Naive thymus-derived CD4-positive, alpha-beta T cell (primary cell): ENCODE measurements at regions not wholly inside any gene's neighbourhood (a gene's known extent, or its start where the extent isn't known, plus 50 kb on each side); places are given as distances from the start of the nearest gene placed in this dataset.

ENCODE experiments used
- ATAC-seq: fragments of 150-1000 bp; cut with Tn5 transposase; 2 replicates; pipeline ENCODE4 v1.10.0; 2021; ENCODE audit warnings: mild to moderate bottlenecking, moderate library complexity
- CTCF ChIA-PET: fragments of 350-600 bp; sonication (Branson Sonifier 250); formaldehyde crosslinking; loops from one replicate; lab custom pipeline; 2021; ENCODE audit warnings: antibody characterized with exemption; lab: Charles Lee
- POLR2A ChIA-PET: fragments of 350-600 bp; sonication (Branson Sonifier 250); formaldehyde crosslinking; loops from one replicate; lab custom pipeline; 2021; ENCODE audit warnings: antibody characterized with exemption, inconsistent platforms; lab: Charles Lee
- DNase-seq, 9 donors: peaks; one replicate each; pipeline versions ENCODE4 v3.0.0 to v3.0.0-alpha.2; 2020 to 2022; ENCODE audit warnings: mixed read lengths in 1 of 9
- H3K27ac ChIP-seq: one replicate; pipeline ENCODE4 v1.7.0; 2013; ENCODE audit warnings: mild to moderate bottlenecking, low read depth, low read length, moderate library complexity
- H3K27me3 ChIP-seq, 2 donors: one replicate each; pipeline ENCODE4 v1.7.0; 2013; ENCODE audit warnings: low read length in 2 of 2, mild to moderate bottlenecking in 2 of 2, moderate library complexity in 2 of 2; ENCODE audit not compliant: control insufficient read depth in 2 of 2, insufficient read depth in 2 of 2
- H3K36me3 ChIP-seq, 3 experiments: 1 replicate in 2 of 3; 2 replicates in 1 of 3; pipeline ENCODE4 v1.7.0; 2013; ENCODE audit warnings: low read length in 3 of 3, mild to moderate bottlenecking in 3 of 3, moderate library complexity in 1 of 3; ENCODE audit not compliant: insufficient read depth in 3 of 3, control insufficient read depth in 2 of 3
- H3K4me1 ChIP-seq, 2 donors: one replicate each; pipeline ENCODE4 v1.7.0; 2013; ENCODE audit warnings: low read length in 2 of 2, mild to moderate bottlenecking in 2 of 2, moderate library complexity in 1 of 2; ENCODE audit not compliant: control insufficient read depth in 2 of 2, insufficient read depth in 2 of 2
- H3K4me3 ChIP-seq: 2 replicates; pipeline ENCODE4 v1.7.0; 2013; ENCODE audit warnings: mild to moderate bottlenecking, low read length
- H3K9me3 ChIP-seq, 3 experiments: 1 replicate in 2 of 3; 2 replicates in 1 of 3; pipeline ENCODE4 v1.7.0; 2013; ENCODE audit warnings: low read length in 3 of 3; ENCODE audit not compliant: control insufficient read depth in 2 of 3
- H3K27ac Mint-ChIP-seq, 9 donors: one replicate each; pipeline ENCODE4 v1.8.0; 2020 to 2022; ENCODE audit warnings: mixed read lengths in 9 of 9, mild to moderate bottlenecking in 8 of 9, moderate library complexity in 5 of 9, inconsistent platforms in 2 of 9
- H3K27me3 Mint-ChIP-seq, 5 donors: one replicate each; pipeline ENCODE4 v1.8.0; 2021 to 2022; ENCODE audit warnings: mixed read lengths in 5 of 5, mild to moderate bottlenecking in 1 of 5
- H3K36me3 Mint-ChIP-seq, 5 donors: one replicate each; pipeline ENCODE4 v1.8.0; 2020 to 2022; ENCODE audit warnings: mixed read lengths in 5 of 5, mild to moderate bottlenecking in 3 of 5, inconsistent platforms in 1 of 5
- H3K4me1 Mint-ChIP-seq, 7 donors: one replicate each; pipeline ENCODE4 v1.8.0; 2020 to 2022; ENCODE audit warnings: mixed read lengths in 7 of 7, mild to moderate bottlenecking in 3 of 7, inconsistent platforms in 1 of 7
- H3K4me3 Mint-ChIP-seq, 10 donors: one replicate each; pipeline ENCODE4 v1.8.0; 2020 to 2022; ENCODE audit warnings: mild to moderate bottlenecking in 10 of 10, mixed read lengths in 10 of 10, moderate library complexity in 6 of 10, inconsistent platforms in 2 of 10
- H3K9me3 Mint-ChIP-seq, 11 donors: one replicate each; pipeline ENCODE4 v1.8.0; 2020 to 2022; ENCODE audit warnings: mixed read lengths in 11 of 11, mild to moderate bottlenecking in 4 of 11, inconsistent platforms in 1 of 11, moderate library complexity in 1 of 11
- intact Hi-C, 2 donors: fragments of 100-400 bp; cut with micrococcal nuclease; formaldehyde crosslinking; loops; one replicate each; pipeline ENCODE4 v1.15.1; 2023

DNA sequence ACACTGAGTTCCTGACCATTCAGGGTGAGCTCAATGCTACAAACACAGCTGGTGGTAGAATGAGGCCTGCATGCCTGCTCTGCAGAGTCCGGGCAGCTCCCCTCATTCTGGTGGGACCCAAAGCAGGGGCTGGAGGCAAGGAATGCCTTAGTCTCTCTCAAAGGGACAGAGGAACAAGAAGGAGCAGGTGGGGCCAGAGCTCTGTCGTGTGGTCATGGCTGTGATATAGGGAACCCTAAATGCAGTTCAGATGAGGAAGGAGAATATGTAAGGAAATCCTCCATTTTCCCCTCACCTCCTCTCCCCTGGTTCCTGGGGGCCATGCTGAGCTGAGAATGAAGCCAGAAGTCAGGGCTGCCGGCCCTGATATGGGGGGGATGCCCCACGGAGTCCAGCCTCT is 334.3 kb downstream of the CYP26B1 start:
- ATAC-seq (peak; percentile 24), DNase-seq (no peak)
- Histone ChIP-seq H3K9me3 (no peaks in the 10 kb centered on the region), H3K27ac (no peak overlapping the region), H3K27me3 (no peaks in the 10 kb centered on the region), H3K4me3 (no peak overlapping the region), H3K4me1 (no peaks in the 10 kb centered on the region), H3K36me3 (no peaks in the 10 kb centered on the region)
- intact Hi-C loops = no loop called here
- Mint-ChIP-seq H3K36me3 (no peaks in the 10 kb centered on the region), H3K4me1 (no peaks in the 10 kb centered on the region), H3K4me3 (no peak overlapping the region), H3K27me3 (peaks cover 0 to 19% (median 11%) of the 10 kb centered on the region in 5 donors), H3K9me3 (peaks cover 0 to 3% (median 0%) of the 10 kb centered on the region in 11 donors), H3K27ac (no peak overlapping the region)
- CTCF ChIA-PET = no interaction called here
- POLR2A ChIA-PET = no interaction called here

DNA sequence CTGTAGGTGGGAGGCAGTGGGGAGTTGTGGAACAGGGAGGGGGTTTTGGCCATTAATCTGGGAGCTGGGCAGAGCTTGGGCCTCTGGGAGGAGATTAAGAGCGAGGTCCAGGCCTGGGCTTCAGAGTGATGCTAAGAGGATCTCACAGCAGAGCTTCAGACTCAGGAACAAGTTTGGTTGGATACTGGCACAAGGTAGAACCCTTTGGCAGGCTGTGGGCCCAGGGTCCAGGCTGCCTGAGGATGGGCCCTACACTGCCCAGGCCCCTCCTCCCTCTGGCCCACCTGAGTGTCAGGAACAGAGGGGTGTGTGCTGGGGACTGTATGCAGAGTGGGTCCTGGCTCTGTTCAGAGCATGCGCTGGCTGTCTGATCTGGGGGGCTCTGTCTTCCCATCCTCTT is 334.9 kb downstream of the CYP26B1 start:
- H3K4me3 Mint-ChIP-seq = no peak overlapping the region
- peaks cover 0 to 3% (median 0%) of the 10 kb centered on the region in 11 donors for H3K9me3 Mint-ChIP-seq
- no peak overlapping the region for H3K27ac ChIP-seq
- H3K4me1 ChIP-seq = no peaks in the 10 kb centered on the region
- H3K9me3 ChIP-seq = no peaks in the 10 kb centered on the region
- no peak overlapping the region for H3K4me3 ChIP-seq
- DNase-seq (no peak), ATAC-seq (peak; percentile 17)
- H3K27me3 ChIP-seq = no peaks in the 10 kb centered on the region
- no peaks in the 10 kb centered on the region for H3K36me3 Mint-ChIP-seq
- peaks cover 0 to 19% (median 11%) of the 10 kb centered on the region in 5 donors for H3K27me3 Mint-ChIP-seq
- no peak overlapping the region for H3K27ac Mint-ChIP-seq
- H3K4me1 Mint-ChIP-seq = no peaks in the 10 kb centered on the region
- ChIA-PET CTCF (no interaction called here), POLR2A (no interaction called here)
- intact Hi-C loops = no loop called here
- H3K36me3 ChIP-seq = no peaks in the 10 kb centered on the region

DNA sequence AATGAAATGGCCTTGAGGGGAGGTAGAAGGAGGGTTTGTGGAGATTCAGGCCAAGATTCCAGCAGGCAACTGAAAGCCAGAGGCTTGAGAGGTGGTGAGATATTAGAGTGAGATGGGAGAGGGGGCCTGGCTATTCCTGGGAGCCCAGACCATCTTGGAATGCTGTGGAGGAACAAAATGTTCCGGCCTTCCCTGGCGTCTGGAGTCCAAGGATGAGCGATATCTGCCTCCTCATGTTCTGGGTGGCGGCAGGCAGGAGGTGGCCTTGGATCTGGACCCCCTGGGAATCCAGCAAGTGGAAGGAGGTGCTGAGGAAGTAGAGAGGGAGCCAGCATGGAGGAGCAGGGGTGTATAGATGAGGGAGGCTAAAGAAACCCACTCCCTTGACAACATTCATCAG is 335.9 kb downstream of the CYP26B1 start:
- Histone ChIP-seq H3K4me1 (no peaks in the 10 kb centered on the region), H3K27ac (no peak overlapping the region), H3K27me3 (no peaks in the 10 kb centered on the region), H3K9me3 (no peaks in the 10 kb centered on the region), H3K36me3 (no peaks in the 10 kb centered on the region), H3K4me3 (no peak overlapping the region)
- Mint-ChIP-seq H3K9me3 (peaks cover 0 to 3% (median 0%) of the 10 kb centered on the region in 11 donors), H3K4me1 (no peaks in the 10 kb centered on the region), H3K36me3 (no peaks in the 10 kb centered on the region), H3K4me3 (no peak overlapping the region), H3K27me3 (peaks cover 0 to 19% (median 11%) of the 10 kb centered on the region in 5 donors), H3K27ac (no peak overlapping the region)
- DNase-seq = no peak
- ChIA-PET POLR2A (no interaction called here), CTCF (no interaction called here)
- intact Hi-C loops = no loop called here
- ATAC-seq = no peak

DNA sequence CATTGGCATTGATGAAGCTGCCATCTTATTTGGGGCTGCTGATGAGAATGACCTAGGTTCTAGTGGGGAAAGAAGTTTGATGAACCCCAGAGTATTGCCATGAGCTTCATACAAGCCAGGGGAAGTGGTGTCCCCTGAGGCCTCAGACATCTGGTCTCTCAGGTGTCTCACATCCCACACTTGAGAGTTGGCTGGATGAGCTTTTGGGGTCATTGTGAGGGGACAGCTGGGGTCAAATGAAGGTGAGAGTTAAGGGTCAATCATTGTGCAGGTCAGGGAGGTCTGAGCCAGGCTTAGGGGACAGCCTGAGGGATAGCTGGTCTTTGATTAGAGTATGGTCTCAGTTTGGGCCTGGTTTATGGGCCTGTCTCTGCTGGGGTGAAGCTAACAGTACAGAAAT is 336.5 kb downstream of the CYP26B1 start:
- peaks cover 0 to 3% (median 0%) of the 10 kb centered on the region in 11 donors for H3K9me3 Mint-ChIP-seq
- H3K4me1 Mint-ChIP-seq = no peaks in the 10 kb centered on the region
- POLR2A ChIA-PET = no interaction called here
- peaks cover 0 to 14% (median 7%) of the 10 kb centered on the region in 5 donors for H3K27me3 Mint-ChIP-seq
- Histone ChIP-seq H3K27ac (no peak overlapping the region), H3K36me3 (no peaks in the 10 kb centered on the region), H3K4me3 (no peak overlapping the region), H3K4me1 (no peaks in the 10 kb centered on the region), H3K27me3 (no peaks in the 10 kb centered on the region), H3K9me3 (no peaks in the 10 kb centered on the region)
- intact Hi-C loops = no loop called here
- CTCF ChIA-PET = interaction anchor here (0.9 kb wide), 1 partner anchor 9 kb away, joined by 3 read pairs; no protein-coding TSS in a partner anchor
- DNase-seq (no peak), ATAC-seq (no peak)
- H3K27ac Mint-ChIP-seq = no peak overlapping the region
- no peak overlapping the region for H3K4me3 Mint-ChIP-seq
- no peaks in the 10 kb centered on the region for H3K36me3 Mint-ChIP-seq

DNA sequence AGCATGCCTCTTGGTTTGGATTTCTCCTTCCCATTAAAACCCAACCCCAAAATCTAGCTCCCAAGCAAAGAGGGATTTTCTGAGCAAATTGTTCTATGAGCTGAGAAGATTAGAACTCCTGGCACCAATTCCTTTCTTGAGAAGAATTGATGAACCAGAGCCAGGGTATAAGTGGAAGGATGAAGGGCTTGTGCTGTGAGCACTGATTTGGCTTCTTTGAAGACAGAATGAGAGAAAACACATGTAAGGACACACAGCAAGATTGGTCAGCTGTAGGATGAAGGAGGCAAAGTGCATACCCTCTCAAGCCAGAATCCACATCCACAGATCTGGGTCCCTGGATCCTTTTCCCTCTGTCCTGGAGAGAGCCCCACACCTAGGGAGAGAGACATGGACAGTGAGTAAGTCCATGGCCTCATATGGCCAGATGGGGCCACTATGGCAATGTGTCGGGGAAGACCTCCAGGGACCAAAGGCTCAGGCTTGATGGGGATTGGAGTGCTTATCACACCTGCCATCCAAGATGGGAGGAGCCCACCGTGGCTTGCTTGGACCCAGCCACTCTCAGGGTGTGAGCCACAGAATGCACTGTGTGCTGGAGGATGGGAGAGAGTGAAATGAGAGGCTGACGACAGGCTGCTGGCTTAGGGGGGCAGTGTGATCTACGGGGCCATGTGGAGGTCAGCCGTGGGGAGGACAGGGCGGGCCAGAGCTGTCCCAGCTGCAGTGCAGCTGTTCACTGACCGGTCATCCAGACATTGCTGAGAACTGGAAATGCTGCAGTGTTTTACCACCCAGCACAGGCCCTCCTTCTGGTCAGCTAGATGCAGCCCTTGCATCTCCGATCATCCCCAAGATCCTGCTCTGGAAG is 339.8 kb downstream of the CYP26B1 start:
- peaks cover 0 to 8% (median 1%) of the 10 kb centered on the region in 5 donors for H3K27me3 Mint-ChIP-seq
- no peak overlapping the region for H3K27ac ChIP-seq
- H3K4me1 ChIP-seq = no peaks in the 10 kb centered on the region
- ATAC-seq (no peak), DNase-seq (no peak)
- no peaks in the 10 kb centered on the region for H3K36me3 ChIP-seq
- H3K4me1 Mint-ChIP-seq = no peaks in the 10 kb centered on the region
- ChIA-PET CTCF (interaction anchor here (0.7 kb wide), 1 partner anchor 10 kb away, joined by 3 read pairs; no protein-coding TSS in a partner anchor), POLR2A (no interaction called here)
- H3K27me3 ChIP-seq = no peaks in the 10 kb centered on the region
- H3K9me3 Mint-ChIP-seq = peaks cover 0 to 1% (median 0%) of the 10 kb centered on the region in 11 donors
- no peak overlapping the region for H3K27ac Mint-ChIP-seq
- H3K36me3 Mint-ChIP-seq = no peaks in the 10 kb centered on the region
- no peaks in the 10 kb centered on the region for H3K9me3 ChIP-seq
- no peak overlapping the region for H3K4me3 ChIP-seq
- H3K4me3 Mint-ChIP-seq = no peak overlapping the region
- intact Hi-C loops = no loop called here

DNA sequence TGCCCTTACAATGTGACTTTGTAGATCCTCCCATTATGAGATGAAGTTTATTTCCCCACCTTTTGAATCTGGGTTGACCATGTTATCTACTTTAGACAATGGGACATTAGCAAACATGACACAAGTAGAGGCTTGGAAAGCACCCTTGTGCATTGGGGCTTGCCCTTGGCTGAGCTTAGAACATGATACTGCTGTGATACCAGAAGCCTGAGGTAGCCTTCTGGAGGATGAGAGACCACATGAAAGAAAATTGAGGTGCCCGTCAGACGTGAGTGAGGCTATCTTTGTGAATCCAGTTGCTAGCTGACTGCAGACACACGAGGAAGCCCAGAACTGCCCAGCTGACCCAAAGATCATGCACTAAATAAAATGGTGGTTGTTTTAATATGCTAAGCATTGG is 341.2 kb downstream of the CYP26B1 start:
- H3K27me3 Mint-ChIP-seq = peaks cover 0 to 14% (median 9%) of the 10 kb centered on the region in 5 donors
- no peak for ATAC-seq
- Histone ChIP-seq H3K4me3 (no peak overlapping the region), H3K9me3 (no peaks in the 10 kb centered on the region), H3K27ac (no peak overlapping the region), H3K36me3 (no peaks in the 10 kb centered on the region), H3K4me1 (no peaks in the 10 kb centered on the region), H3K27me3 (no peaks in the 10 kb centered on the region)
- CTCF ChIA-PET = no interaction called here
- peaks cover 0 to 1% (median 0%) of the 10 kb centered on the region in 11 donors for H3K9me3 Mint-ChIP-seq
- DNase-seq = no peak
- H3K36me3 Mint-ChIP-seq = no peaks in the 10 kb centered on the region
- intact Hi-C loops = no loop called here
- POLR2A ChIA-PET = no interaction called here
- no peaks in the 10 kb centered on the region for H3K4me1 Mint-ChIP-seq
- no peak overlapping the region for H3K27ac Mint-ChIP-seq
- no peak overlapping the region for H3K4me3 Mint-ChIP-seq

DNA sequence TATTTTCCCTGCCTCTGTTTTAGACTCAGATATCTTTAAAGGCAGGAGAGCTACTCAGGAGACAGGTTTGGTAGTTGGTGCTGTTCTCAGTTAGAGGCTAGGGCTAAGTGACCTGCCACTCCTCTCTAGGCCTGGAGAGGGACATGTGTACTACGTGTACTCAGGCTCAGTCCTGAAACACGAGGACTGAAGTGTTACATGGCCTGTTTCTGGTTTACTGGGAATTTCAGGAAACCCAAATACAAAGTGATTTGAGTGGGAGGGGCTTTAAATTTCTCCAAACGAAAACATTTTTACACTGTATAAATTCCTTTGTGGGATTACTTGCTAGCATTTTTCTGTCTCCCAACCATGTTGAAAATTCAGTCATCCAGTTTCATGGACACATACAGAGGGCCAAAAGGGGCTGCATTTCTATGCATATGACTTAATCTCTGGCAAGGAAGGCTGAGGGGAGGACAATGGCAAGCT is 343.3 kb downstream of the CYP26B1 start:
- ChIA-PET POLR2A (no interaction called here), CTCF (no interaction called here)
- no peak for DNase-seq
- no peaks in the 10 kb centered on the region for H3K36me3 Mint-ChIP-seq
- no peak overlapping the region for H3K4me3 Mint-ChIP-seq
- ATAC-seq = no peak
- H3K27me3 Mint-ChIP-seq = peaks cover 0 to 18% (median 9%) of the 10 kb centered on the region in 5 donors
- peaks cover 0 to 1% (median 0%) of the 10 kb centered on the region in 11 donors for H3K9me3 Mint-ChIP-seq
- no peaks in the 10 kb centered on the region for H3K9me3 ChIP-seq
- H3K27ac ChIP-seq = no peak overlapping the region
- H3K4me1 ChIP-seq = no peaks in the 10 kb centered on the region
- H3K4me3 ChIP-seq = no peak overlapping the region
- intact Hi-C loops = no loop called here
- no peak overlapping the region for H3K27ac Mint-ChIP-seq
- no peaks in the 10 kb centered on the region for H3K4me1 Mint-ChIP-seq
- no peaks in the 10 kb centered on the region for H3K27me3 ChIP-seq
- no peaks in the 10 kb centered on the region for H3K36me3 ChIP-seq
